Amniotic epithelial cell (primary cell): ENCODE measurements at regions not wholly inside any gene's neighbourhood (a gene's known extent, or its start where the extent isn't known, plus 50 kb on each side); places are given as distances from the start of the nearest gene placed in this dataset.
"Not testable (repeated sequence)": the region's sequence is repeated elsewhere in the genome, so short reads cannot be mapped to it uniquely, and the experiment has no call there.

Source experiments
- DNase-seq: peaks from one replicate; pipeline ENCODE4 v3.0.0-alpha.2; 2010; ENCODE audit warnings: low read depth

DNA sequence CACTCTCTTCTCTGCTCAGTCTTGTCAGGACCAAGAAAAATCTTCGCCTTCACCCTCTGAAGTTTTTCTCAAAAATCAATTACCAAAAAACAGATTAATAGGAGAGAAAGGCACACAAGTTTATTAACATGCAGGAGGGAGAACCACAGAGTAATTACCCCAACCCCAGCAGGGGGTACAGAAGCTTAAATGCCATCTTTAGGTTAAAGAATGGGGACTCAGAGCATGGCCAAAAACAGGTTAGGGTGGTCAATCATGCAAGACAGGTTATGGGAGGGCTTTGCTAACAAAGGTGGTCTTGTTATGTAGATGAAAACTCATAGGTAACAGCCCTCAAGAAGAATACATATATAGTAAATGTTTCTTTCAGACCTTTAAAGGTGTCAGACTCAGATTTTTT, 100.5 kb upstream of the BTN3A2 start:
- DNase-seq = no peak

DNA sequence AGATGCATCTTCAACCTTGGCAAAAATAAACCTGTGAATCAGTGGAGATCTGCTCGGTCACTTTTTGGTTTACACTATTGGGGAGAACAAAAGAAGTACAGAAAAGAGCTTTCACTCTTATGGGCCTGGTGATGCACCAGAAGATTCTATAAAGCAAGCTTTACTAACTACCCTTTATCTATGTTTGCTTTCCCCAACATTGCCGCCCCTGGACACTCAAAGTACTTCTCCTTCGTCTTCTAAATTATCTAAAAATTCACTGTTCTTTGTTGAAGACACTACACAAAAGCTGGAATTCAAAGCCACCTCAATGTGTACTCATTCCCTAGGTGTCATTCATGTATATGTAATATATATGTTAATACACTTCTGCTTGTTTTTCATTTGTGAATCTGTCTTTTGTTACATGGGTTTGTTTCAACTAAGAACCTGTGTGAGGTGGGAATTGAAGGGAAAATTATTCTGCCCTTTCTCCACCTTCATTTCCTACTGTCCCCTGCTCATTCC, 97.9 kb upstream of the BTN3A2 start:
- no peak for DNase-seq

DNA sequence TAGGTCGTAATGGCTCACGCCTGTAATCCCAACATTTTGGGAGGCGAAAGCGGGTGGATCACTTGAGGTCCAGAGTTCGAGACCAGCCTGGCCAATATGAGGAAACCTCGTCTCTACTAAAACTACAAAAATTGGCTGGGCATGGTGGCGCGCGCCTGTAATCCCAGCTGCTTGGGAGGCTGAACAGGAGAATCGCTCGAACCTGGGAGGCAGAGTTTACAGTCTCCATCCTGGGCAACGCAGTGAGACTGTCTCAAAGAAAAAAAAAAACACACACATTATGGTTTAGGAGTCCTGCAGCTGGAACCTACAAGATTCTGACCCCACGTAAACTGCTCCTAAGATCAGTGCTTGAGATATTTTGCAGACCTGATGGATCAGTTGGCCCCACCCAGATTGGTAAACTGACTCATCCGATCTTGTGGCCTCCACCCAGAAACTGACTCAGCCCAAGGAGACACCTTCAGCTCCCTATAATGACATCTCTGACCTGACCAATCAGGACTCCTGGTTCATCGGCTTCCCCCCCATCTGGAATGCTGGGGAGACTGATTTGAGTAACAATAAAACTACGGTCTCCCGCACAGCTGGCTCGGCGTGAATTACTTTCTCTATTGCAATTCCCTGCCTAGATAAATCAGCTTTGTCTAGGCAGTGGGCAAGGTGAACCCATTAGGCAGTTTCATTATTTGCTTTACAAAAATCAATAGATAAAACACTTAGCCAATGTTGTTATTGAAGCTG, 96.2 kb upstream of the BTN3A2 start:
- DNase-seq = peak; percentile 44

DNA sequence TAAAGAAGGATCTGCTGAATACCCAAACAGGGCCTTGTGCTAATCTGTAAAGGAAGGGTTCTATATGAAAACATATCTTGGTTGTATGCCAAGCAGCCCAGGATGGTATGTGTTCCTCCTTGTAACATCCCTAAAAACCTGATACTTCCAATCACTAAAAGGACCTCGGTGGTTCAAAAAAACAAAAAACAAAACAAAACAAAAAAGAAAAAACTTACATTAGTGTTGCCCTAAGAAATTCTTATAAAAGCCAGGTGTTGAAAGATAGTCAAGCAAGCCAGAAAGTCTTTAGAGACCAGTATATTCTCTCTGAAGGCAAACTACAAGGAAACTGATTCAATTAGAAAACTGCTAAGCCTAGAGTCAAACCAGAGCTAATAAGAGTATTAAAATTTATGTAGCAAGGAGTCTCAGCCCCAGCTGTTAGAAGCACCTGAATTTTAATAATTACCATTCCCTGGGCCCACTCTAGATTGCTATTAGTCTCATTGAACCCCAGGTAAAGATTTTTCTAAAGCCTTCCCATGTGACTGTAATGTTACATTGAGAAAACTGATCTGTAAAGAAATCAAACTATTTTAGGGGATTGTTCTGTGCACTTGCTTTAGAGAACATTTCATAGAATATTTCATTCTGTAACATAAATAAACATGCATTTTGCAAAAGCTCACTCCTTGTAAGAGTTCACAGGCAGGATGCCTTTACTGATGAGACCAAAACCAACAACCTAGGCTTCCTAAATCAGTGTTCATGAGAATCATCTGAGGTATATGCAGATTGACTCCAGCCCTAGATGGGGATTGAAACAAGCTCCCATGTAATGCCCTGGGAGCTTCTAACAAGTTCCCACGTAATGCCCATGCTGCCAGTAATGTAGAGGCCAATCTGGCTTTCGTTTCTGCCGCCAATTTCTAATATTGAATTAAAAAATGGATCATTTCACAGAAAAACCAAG, 95.2 kb upstream of the BTN3A2 start:
- no peak for DNase-seq

DNA sequence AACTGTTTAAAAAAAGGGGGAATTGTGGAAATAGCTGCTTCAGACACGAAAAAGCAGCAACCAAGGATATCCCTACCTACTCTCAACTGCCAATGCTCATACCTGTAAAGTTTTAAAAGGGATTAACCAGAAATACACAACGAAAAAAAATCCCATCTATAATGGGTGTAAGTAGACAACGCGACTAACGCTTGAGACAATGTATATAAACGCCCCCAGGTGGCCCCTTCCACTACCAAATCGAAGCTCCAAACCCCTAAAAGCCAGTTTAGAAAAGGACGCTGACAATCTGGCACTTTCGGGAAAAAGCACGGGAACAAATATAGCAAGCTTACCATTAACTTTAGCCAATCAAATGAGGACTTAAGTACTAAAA, 94.5 kb upstream of the BTN3A2 start:
- DNase-seq = no peak

DNA sequence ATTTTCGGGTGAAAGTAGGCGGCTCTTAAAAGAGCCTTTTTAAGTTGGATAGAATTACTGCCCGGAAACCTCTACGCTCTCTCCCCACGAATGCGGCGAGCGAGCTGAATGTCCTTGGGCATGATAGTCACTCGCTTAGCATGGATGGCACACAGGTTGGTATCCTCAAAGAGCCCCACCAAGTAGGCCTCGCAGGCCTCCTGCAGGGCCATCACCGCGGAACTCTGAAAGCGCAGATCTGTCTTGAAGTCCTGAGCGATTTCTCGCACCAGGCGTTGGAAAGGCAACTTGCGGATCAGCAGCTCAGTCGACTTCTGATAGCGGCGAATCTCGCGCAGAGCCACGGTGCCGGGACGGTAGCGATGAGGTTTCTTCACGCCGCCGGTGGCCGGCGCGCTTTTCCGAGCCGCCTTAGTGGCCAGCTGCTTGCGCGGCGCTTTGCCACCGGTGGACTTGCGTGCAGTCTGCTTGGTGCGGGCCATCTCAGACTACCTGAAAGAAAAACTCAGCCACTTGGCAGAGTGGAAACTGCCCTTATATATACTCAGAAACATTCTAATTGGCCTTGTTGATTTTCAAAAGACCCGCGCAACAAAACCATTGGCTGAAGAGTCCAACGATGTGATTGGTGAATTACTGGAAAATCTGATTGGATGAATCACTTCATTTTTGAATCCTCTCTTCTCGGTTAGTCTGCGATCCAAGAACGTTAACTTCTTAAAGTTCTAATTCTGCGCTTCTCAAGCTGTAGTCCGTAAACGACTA, 93.9 kb upstream of the BTN3A2 start:
- DNase-seq = peak; percentile 85

DNA sequence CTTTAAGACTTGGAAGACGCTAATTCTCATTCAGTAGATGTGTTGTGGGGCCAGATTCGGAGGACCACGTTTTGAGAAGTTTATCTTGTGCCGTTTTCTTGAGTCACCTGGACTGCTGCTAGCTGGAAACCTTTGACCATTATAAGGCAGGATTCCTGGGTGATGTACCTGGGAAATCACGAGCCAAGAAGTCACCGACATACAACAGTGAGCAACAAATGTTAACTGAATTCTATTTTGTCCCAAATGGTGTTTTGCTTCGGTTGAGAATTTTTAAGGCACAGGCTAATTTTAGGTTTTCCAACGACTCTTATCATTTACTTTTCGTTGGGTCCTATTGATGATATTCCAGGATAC, 93.4 kb upstream of the BTN3A2 start:
- DNase-seq = no peak

DNA sequence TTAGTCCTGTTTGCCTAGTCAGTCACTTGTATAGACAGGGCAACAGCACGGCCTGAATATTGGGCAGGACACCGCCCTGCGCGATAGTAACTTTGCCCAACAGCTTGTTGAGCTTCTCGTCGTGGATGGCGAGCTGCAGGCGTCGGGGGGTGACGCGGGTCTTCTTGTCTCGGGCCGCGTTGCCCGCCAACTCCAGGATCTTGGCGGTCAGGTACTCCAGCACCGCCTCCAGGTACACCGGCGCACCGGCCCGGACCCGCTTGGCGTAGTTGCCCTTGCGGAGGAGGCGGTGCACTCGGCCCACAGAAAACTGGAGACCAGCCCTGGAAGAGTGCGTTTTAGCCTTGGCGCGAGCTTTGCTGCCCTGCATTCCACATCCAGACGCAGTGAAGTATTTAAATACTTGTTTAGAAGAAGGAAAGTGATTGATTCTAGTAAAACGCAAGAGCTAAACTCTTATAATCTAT, 92.8 kb upstream of the BTN3A2 start:
- DNase-seq = no peak

DNA sequence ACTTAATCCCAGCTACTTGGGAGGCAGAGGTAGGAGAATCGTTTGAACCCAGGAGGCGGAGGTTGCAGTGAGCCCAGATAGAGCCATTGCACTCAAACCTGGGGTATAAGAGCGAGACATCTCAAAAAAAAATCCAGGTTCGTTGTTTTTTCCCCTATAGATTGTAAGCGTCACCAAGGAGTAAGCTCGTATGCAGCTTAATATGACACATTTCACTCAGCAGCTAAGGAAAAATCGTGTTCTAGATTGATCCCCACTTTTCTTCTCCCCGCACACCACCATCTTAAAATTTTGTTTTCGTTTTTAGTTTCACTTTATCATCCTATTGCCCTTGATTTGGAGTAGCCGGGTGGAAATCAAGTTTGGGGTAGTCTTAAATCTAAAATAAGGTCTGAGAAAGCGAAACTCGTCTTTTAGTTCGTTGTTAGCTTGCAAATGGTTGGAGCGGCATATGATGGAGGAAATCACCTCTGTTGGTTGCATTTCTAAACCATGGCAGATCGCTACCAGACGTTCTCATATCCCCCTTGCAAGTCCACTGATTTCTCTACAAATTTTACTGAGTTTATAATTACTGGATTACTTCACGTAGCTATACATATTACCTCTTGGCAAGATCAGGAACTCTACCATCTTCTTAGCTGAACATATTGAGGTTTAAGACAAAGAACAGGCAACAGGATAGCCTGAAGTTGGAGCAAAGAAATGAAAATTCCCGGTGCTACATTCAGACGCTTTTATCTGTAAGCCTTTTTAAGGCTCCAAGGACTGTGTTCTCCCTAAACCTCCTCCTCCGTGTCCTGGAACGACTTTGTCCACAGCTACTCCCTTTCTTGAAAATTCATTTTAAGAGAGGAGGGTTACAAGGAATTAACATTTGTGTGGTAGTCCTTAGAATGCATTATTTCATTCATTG, 91.1 kb upstream of the BTN3A2 start:
- no peak for DNase-seq

DNA sequence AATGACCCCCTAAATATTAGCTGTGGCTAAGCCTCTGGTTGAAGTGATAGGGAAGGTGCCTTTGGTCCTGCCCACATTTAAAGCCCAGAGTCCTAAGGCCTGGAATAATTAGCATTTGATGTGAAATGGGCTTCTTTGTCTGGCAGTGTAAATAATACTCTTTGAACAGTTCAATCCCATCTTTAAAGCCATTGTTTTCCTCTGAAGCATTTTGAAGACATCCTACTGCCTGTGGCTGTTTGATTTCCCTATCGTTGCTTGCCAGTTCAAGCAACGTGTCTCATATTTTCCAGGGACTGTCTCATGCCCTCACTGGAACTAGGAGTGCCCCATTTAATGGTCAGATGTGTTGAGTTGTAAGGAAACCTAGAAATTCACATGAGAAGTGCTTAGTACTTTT, 89.3 kb upstream of the BTN3A2 start:
- DNase-seq = no peak

DNA sequence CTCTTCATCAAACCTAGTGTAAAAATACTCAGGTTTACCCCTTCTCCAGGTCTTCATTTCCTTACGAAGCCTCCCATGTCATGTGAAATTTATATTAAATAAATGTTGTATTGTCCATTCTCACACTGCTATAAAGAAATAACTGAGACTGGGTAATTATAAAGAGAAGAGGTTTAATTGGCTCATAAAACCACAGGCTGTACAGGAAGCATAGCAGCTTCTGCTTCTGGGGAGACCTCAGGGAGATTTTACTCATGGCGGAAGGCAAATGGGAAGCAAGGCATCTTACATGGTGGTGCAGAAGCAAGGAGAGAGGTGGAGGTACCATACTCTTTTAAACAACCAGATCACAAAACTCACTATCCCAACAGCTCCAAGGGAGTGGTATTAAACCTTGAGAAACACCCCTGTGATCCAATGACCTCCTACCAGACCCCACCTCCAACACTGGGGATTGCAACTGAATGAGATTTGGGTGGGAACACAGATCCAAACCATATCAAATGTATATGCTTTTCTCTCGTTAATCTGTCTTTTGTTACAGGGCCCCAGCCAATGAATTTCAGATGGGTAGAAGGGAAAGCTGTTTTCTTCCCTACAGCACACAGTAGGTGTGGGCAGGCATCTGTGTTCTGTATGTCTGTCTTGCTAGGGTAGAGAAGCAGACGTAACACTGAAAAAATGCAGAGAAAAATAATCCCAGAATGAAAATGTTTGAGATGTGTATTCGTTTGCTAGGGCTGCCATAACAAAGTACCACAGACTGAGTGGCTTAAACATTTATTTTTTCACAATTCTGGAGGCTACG, 88.0 kb upstream of the BTN3A2 start:
- DNase-seq = no peak

DNA sequence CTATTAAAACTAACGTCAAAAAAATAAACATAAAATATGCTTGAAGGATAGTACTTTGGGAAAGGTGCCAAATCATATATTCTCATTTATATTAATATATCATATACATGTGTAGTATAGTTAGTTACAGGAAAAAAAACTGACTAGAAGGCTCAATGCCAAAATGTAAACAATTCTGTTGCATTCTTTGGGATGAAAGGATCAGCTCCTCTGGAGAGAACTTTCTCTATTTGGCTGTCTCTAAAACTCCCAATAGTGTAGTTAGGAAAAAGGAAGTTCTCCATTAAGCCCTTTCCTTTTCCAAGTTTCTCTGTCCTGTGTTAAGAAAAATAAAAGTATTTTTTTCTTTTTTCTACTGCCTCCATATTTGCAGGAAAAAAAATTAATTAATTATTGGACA, 86.5 kb upstream of the BTN3A2 start:
- no peak for DNase-seq

DNA sequence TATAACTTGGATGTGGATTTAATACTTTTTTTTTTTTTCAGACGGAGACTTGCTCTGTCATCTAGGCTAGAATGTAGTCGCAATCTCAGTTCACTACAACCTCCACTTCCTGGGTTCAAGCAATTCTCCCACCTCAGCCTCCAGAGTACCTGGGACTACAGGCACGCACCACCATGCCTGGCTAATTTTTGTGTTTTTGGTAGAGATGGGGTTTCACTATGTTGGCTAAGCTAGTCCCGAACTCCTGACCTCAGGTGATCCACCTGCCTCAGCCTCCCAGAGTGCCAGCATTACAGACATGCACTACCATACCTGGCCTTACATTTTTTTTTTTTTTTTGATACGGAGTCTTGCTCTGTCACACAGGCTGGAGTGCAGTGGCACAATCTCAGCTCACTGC, 85.6 kb upstream of the BTN3A2 start:
- DNase-seq = not testable (repeated sequence)

DNA sequence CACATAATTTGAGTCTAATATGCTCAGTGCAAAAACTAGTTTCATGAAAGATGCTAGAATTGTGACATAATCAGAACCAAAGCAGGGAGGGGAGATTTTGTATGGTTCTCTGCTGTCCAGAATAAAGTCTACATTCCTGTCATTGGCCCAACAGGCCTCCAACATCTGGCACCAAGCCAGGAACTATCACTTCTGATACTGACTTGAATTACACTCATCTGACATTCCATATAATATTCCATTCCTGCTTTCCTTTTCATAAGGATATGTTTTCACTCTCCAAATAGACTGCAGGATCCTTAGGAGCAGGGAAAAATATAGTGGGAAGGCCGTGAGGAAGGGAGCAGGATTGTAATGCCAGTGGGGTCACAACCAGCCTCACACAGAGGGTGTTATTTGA, 84.6 kb upstream of the BTN3A2 start:
- no peak for DNase-seq

DNA sequence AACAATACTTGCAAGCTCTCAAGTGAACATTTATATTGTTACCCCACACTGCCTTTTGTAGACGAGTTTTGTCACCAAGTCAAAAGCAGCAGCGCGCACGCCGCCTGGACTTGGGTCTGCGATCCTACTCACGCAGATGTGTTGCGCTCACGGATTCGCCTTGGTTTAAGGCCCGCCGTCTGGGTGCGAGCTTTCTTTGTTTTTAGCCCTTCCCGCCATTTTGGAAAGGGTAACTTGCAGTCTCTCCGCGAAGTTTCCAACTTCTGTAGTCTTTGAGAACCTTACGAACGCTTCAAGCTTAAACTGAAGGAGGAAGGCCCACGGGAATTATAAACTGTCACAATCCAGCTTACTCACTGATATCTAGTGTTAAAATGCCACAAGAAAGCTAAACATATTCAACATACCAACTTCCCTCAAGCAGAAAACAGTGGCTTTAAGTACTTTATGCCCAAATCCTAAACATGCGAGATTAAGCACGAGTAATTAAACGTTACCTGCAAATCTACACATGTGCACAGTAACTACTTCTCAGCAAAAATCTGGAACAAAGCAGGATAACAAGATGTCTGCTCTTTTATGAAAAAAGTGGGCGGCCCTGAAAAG, 80.4 kb upstream of the BTN3A2 start:
- peak; percentile 58 for DNase-seq

DNA sequence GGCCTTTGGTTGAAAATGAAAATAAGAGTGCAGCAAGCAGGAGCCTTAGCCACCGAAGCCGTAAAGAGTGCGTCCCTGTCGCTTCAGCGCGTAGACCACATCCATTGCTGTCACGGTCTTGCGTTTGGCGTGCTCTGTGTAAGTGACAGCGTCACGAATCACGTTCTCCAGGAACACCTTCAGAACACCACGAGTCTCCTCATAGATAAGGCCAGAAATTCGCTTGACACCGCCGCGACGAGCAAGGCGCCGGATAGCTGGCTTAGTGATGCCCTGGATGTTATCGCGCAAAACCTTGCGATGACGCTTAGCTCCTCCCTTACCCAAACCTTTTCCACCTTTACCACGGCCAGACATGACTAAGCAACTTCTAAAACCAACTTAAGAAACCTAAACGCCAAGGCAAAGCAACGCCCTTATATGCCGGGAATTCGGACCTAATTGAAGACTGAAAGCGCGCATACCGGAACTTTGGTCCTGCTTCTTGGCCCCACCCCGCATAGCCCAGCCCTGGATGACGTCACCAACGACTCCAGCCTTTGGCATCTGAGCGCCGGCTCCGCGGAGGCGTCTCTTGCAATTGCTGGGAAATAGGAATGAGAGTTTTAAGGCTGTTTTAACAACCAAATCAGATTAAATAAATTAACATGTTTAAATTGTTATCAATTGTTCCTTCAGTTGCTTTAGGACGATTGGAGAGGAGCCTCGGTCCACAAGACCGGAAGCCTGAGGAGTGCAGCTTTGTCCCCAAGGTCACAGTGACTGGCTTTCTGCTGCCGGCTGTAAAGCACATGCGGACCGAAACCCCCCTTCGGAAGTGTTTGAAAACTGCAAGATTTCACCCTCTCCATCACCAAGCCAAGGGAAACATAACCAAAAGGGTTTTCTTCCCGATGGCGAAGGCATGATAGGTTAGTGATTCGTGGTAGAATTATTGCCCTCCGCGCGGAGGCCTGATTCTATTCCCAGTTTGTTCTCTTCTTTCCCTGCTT, 79.6 kb upstream of the BTN3A2 start:
- peak; percentile 99 for DNase-seq

DNA sequence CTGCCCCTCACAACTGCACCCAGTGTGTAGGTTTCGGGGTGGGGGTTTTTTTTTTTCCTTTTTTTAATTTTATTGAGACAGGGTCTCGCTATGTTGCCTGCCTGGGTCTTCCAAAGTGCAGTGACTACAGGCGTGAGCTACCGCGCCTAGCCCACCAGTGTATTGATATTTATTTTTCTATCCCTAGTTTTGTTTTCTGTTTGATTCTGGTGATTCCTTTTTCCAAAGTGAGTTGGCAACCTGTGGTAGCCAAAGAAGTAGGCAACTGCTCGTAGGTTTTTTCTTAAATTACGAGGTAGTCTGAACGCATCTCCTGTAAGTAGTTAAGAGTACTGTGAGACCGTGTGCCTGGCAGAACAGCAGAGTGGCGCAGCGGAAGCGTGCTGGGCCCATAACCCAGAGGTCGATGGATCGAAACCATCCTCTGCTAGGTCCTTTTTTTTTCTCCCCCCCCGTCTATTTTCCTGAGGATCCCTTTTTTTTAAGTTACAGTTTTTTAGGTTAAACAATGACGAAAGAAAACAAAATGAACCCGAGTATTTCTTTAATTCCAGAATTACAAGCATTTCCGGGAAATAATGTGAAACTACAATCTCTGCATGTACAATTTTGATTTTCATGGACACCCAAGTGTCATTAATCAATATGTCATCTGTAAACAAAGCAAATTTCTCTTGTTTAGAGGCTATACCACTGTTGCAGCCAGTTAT, 78.7 kb upstream of the BTN3A2 start:
- DNase-seq = peak; percentile 65

DNA sequence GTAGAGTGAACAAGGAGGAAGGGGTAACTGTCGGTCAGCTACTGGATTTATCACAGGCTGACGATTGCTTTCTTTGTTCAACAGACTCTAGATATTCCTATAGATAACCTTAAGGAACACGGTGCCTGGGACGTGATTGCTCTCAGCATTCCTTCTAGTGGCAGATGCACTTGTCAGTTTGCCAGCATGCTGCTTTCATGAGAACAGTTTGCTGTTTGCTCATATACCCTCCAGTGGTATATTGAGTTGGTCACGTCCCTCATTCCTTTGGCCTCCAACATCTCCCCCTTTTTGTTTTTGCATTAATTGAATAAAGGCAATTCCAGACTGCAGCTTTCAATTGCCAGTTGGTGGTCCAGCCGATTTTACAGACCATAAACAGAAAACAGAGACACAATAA, 76.8 kb upstream of the BTN3A2 start:
- DNase-seq = no peak
